Stimulated activated naive CD4-positive, alpha-beta T cell (primary cell): ENCODE measurements at regions not wholly inside any gene's neighbourhood (a gene's known extent, or its start where the extent isn't known, plus 50 kb on each side); places are given as distances from the start of the nearest gene placed in this dataset.
"Not testable (repeated sequence)": the region's sequence is repeated elsewhere in the genome, so short reads cannot be mapped to it uniquely, and the experiment has no call there.

Source experiments
- DNase-seq, 6 experiments: peaks; one replicate each; lab custom pipeline; 2025; lab: John Stamatoyannopoulos, UW

- DNase-seq, result no peak
These were observed 51.1 kb upstream of the ROPN1 start for GRCh38 chr3:124043023-124043422.

- no peak for DNase-seq
These were observed 53.0 kb upstream of the ROPN1 start for GRCh38 chr3:124044956-124045355.

- no peak for DNase-seq
These were observed 57.3 kb upstream of the ROPN1 start for GRCh38 chr3:124048967-124049798.

- no peak for DNase-seq
These were observed 59.7 kb upstream of the ROPN1 start for GRCh38 chr3:124051636-124052035.

- DNase-seq, result no peak
These were observed 61.9 kb upstream of the ROPN1 start for GRCh38 chr3:124053871-124054270.

- no peak for DNase-seq
These were observed 64.9 kb upstream of the ROPN1 start for GRCh38 chr3:124056846-124057245.

GRCh38 chr3:124057420-124057819 is 65.5 kb upstream of the ROPN1 start:
- DNase-seq, result no peak

- DNase-seq, result no peak
These were observed 67.7 kb upstream of the ROPN1 start for GRCh38 chr3:124059580-124059979.

GRCh38 chr3:124063197-124063909 is 71.4 kb upstream of the ROPN1 start:
- DNase-seq, result no peak

- no peak for DNase-seq
These were observed 72.1 kb upstream of the ROPN1 start for GRCh38 chr3:124064050-124064449.

- not testable (repeated sequence) for DNase-seq
These were observed 74.6 kb upstream of the ROPN1 start for GRCh38 chr3:124066543-124066942.

GRCh38 chr3:124069706-124070105 is 77.8 kb upstream of the ROPN1 start:
- not testable (repeated sequence) for DNase-seq

- not testable (repeated sequence) for DNase-seq
These were observed 83.2 kb upstream of the ROPN1 start for GRCh38 chr3:124075090-124075489.

GRCh38 chr3:124075753-124076152 is 83.8 kb upstream of the ROPN1 start:
- no peak for DNase-seq

GRCh38 chr3:124076235-124076634 is 84.3 kb upstream of the ROPN1 start:
- DNase-seq, result no peak

GRCh38 chr3:124078953-124079911 is 87.3 kb upstream of the ROPN1 start:
- peak in 1 of 6 experiments; percentile 4 for DNase-seq

GRCh38 chr3:124079912-124080276 is 88.0 kb upstream of the ROPN1 start:
- no peak for DNase-seq

GRCh38 chr3:124082343-124082742 is 90.4 kb upstream of the ROPN1 start:
- no peak for DNase-seq

- DNase-seq, result no peak
These were observed 92.3 kb upstream of the ROPN1 start for GRCh38 chr3:124084022-124084881.

GRCh38 chr3:124088801-124089200 is 96.9 kb upstream of the ROPN1 start:
- DNase-seq, result no peak

GRCh38 chr3:124089214-124089613 is 97.3 kb upstream of the ROPN1 start:
- no peak for DNase-seq
